Small intestine (tissue), 7 donors: ENCODE measurements at regions not wholly inside any gene's neighbourhood (a gene's known extent, or its start where the extent isn't known, plus 50 kb on each side); places are given as distances from the start of the nearest gene placed in this dataset.

Source experiments
- DNase-seq, 2 donors: peaks; one replicate each; pipeline versions ENCODE4 v3.0.0 to v3.0.0-alpha.2; 2013
- FAIRE-seq: peaks from 2 replicates; lab custom pipeline; 2012; peaks lifted over from hg19 to GRCh38; lab: Jason Lieb, UNC
- H3K27ac ChIP-seq, 3 donors: one replicate each; pipeline ENCODE4 v1.5.1; 2013; ENCODE audit warnings: low read length in 2 of 3, mild to moderate bottlenecking in 2 of 3, control low read depth in 1 of 3, inconsistent platforms in 1 of 3, low read depth in 1 of 3, moderate library complexity in 1 of 3
- H3K27me3 ChIP-seq, 3 donors: one replicate each; pipeline ENCODE4 v1.6.1; 2013; ENCODE audit warnings: low read length in 3 of 3, inconsistent platforms in 1 of 3; ENCODE audit not compliant: control insufficient read depth in 3 of 3, insufficient read depth in 3 of 3
- H3K36me3 ChIP-seq, 3 donors: one replicate each; pipeline ENCODE4 v1.6.1; 2013; ENCODE audit warnings: low read length in 3 of 3, inconsistent platforms in 1 of 3, low read depth in 1 of 3, mild to moderate bottlenecking in 1 of 3, moderate library complexity in 1 of 3; ENCODE audit not compliant: control insufficient read depth in 3 of 3, insufficient read depth in 2 of 3
- H3K4me1 ChIP-seq, 3 donors: one replicate each; pipeline ENCODE4 v1.6.1; 2013; ENCODE audit warnings: low read length in 2 of 3, inconsistent platforms in 1 of 3, low read depth in 1 of 3, mild to moderate bottlenecking in 1 of 3, moderate library complexity in 1 of 3; ENCODE audit not compliant: control insufficient read depth in 3 of 3, insufficient read depth in 2 of 3
- H3K4me3 ChIP-seq, 3 donors: one replicate each; pipeline ENCODE4 v1.5.1; 2013; ENCODE audit warnings: low read length in 3 of 3, control low read depth in 1 of 3, inconsistent platforms in 1 of 3, low read depth in 1 of 3, mild to moderate bottlenecking in 1 of 3, moderate library complexity in 1 of 3
- H3K9me3 ChIP-seq, 2 donors: one replicate each; pipeline ENCODE4 v1.6.1; 2013; ENCODE audit warnings: low read depth in 1 of 2, low read length in 1 of 2; ENCODE audit not compliant: control insufficient read depth in 2 of 2, insufficient read depth in 1 of 2
- WGBS, 3 donors: extraction: QIAGEN DNeasy Blood & Tissue Kit; methylation state at CpG; one replicate each; pipeline ENCODE4 v1.1.7; 2013; 5-methylcytosine and 5-hydroxymethylcytosine counted together
- donor health status: healthy with polysubstance abuse.
- donor health status: control.
- donor health status: control.
- donor health status: Bipolar disorder and iron deficiency.
- donor health status: healthy.

GRCh38 chr14:65255029-65255545 is 152.8 kb upstream of the MAX start:
- H3K4me1 ChIP-seq, result peaks cover 2 to 34% (median 2%) of the 10 kb centered on the region in 3 donors
- 13 to 58% (median 29%) methylated on average over 5 of the region's 5 CpGs for WGBS, 3 donors
- DNase-seq (peak in 1 of 2 donors; percentile 62), FAIRE-seq (no peak)
- no peaks in the 10 kb centered on the region for H3K36me3 ChIP-seq
- H3K9me3 ChIP-seq, result peaks cover 0 to 15% of the 10 kb centered on the region in 2 donors
- H3K27me3 ChIP-seq, result no peaks in the 10 kb centered on the region
- peak overlapping the region; percentile 50 to 95 (median 75) for H3K27ac ChIP-seq
- peak overlapping the region in 1 of 3 donors; percentile 1 for H3K4me3 ChIP-seq

GRCh38 chr14:65255583-65256461 is 153.5 kb upstream of the MAX start:
- Histone ChIP-seq H3K27ac (peak overlapping the region; percentile 55 to 95 (median 75)), H3K4me3 (peak overlapping the region in 1 of 3 donors; percentile 11), H3K27me3 (no peaks in the 10 kb centered on the region), H3K4me1 (peaks cover 2 to 34% (median 2%) of the 10 kb centered on the region in 3 donors), H3K36me3 (no peaks in the 10 kb centered on the region), H3K9me3 (peaks cover 0 to 15% of the 10 kb centered on the region in 2 donors)
- DNase-seq (peak; percentile 96), FAIRE-seq (no peak)
- WGBS, 3 donors, result 6 to 45% (median 37%) methylated on average over 8 of the region's 8 CpGs

GRCh38 chr14:65256714-65257113 is 154.4 kb upstream of the MAX start:
- Histone ChIP-seq H3K36me3 (no peaks in the 10 kb centered on the region), H3K4me1 (peaks cover 2 to 34% (median 2%) of the 10 kb centered on the region in 3 donors), H3K27ac (peak overlapping the region in 2 of 3 donors; percentile 75 to 95), H3K4me3 (no peak overlapping the region), H3K9me3 (peaks cover 0 to 23% of the 10 kb centered on the region in 2 donors), H3K27me3 (no peaks in the 10 kb centered on the region)
- FAIRE-seq (no peak), DNase-seq (no peak)
- 77 to 88% (median 81%) methylated on average over 4 of the region's 4 CpGs for WGBS, 3 donors

GRCh38 chr14:65257425-65257824 is 155.1 kb upstream of the FUT8 start:
- peaks cover 2 to 34% (median 2%) of the 10 kb centered on the region in 3 donors for H3K4me1 ChIP-seq
- peaks cover 0 to 26% of the 10 kb centered on the region in 2 donors for H3K9me3 ChIP-seq
- FAIRE-seq, result no peak
- 77 to 82% (median 78%) methylated on average over 7 of the region's 7 CpGs for WGBS, 3 donors
- H3K4me3 ChIP-seq, result no peak overlapping the region
- H3K27ac ChIP-seq, result peak overlapping the region in 1 of 3 donors; percentile 95
- DNase-seq, result peak in 1 of 2 donors; percentile 62
- H3K27me3 ChIP-seq, result no peaks in the 10 kb centered on the region
- H3K36me3 ChIP-seq, result no peaks in the 10 kb centered on the region

DNA sequence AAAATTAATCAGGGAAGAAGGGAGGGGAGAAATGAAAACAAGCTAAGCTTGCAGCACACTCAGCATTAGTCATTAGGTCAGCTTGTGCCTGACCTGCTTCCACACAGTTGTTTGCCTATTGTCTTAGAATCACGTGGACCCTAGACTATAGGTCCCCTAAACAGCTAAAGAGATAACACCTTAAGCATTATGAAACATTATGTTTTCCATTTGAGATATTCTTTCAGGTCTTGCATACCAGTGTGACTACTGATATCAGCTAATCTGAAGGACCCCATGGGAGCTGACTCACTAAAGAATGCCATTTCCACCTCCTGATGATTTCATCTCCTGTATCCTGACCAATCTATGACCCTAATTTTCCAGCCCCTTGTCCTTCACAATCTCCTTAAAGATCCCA is 154.1 kb upstream of the FUT8 start:
- H3K27me3 ChIP-seq, result no peaks in the 10 kb centered on the region
- no peak overlapping the region for H3K4me3 ChIP-seq
- WGBS, 3 donors, result 31 to 53% (median 41%) methylated on average over 1 of the region's 1 CpG
- peak in 1 of 2 donors; percentile 61 for DNase-seq
- peaks cover 0 to 26% of the 10 kb centered on the region in 2 donors for H3K9me3 ChIP-seq
- peaks cover 2 to 40% (median 2%) of the 10 kb centered on the region in 3 donors for H3K4me1 ChIP-seq
- H3K27ac ChIP-seq, result peak overlapping the region in 1 of 3 donors; percentile 95
- H3K36me3 ChIP-seq, result no peaks in the 10 kb centered on the region
- no peak for FAIRE-seq

DNA sequence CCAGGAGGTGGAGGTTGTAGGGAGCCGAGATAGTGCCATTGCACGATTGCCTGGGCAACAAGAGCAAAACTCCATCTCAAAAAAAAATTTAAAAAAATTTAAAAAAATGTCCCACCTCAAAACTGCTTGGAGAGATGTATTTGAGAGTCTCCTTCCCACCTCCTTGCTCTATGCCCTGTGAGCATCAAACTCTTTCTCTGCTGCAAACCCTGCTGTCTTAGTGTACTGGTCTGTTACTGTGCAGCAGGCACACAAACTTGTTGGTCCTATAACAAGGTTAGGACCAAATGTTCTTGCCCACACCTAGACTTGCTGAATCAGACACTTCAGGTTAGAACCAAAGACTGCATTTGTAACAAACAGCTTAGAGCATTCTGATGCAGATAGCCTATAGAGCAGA is 153.5 kb upstream of the FUT8 start:
- no peaks in the 10 kb centered on the region for H3K36me3 ChIP-seq
- peaks cover 0 to 26% of the 10 kb centered on the region in 2 donors for H3K9me3 ChIP-seq
- FAIRE-seq, result no peak
- no peak for DNase-seq
- H3K4me1 ChIP-seq, result peaks cover 2 to 41% (median 2%) of the 10 kb centered on the region in 3 donors
- no peak overlapping the region for H3K4me3 ChIP-seq
- 98 to 99% (median 98%) methylated on average over 2 of the region's 2 CpGs for WGBS, 3 donors
- no peaks in the 10 kb centered on the region for H3K27me3 ChIP-seq
- H3K27ac ChIP-seq, result no peak overlapping the region

GRCh38 chr14:65260786-65261185 is 151.7 kb upstream of the FUT8 start:
- Histone ChIP-seq H3K4me3 (no peak overlapping the region), H3K27ac (no peak overlapping the region), H3K9me3 (peaks cover 0 to 26% of the 10 kb centered on the region in 2 donors), H3K4me1 (peaks cover 0 to 31% (median 2%) of the 10 kb centered on the region in 3 donors), H3K36me3 (no peaks in the 10 kb centered on the region), H3K27me3 (no peaks in the 10 kb centered on the region)
- WGBS, 3 donors, result 83 to 97% (median 92%) methylated on average over 2 of the region's 2 CpGs
- FAIRE-seq, result no peak
- DNase-seq, result no peak

DNA sequence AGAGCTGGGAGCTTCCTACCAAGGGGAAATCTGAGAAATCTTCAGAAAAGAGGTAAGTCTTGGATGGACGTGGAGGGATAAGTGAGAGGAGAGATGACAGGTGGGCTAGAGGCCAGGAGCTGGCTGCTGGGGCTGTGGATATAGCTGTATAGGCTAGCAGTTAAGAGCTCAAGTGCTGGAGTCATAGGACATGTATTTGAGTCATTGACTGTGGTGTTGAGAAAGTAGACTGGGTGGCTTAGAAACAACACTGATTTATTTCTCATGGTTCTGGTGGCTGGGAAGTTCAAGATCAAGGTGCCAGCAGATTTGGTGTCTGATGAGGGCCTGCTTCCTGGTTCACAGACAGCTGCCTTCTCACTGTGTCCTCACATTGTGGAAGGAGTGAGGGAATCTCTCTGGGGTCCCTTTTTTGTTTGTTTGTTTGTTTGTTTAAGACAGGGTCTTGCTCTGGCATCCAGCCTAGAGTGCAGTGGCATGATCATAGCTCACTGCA is 151.1 kb upstream of the FUT8 start:
- H3K4me1 ChIP-seq, result peaks cover 0 to 25% (median under 1%) of the 10 kb centered on the region in 3 donors
- no peaks in the 10 kb centered on the region for H3K27me3 ChIP-seq
- no peak overlapping the region for H3K27ac ChIP-seq
- no peaks in the 10 kb centered on the region for H3K36me3 ChIP-seq
- FAIRE-seq, result no peak
- no peak for DNase-seq
- peaks cover 0 to 26% of the 10 kb centered on the region in 2 donors for H3K9me3 ChIP-seq
- WGBS, 3 donors, result 90 to 100% (median 93%) methylated on average over 1 of the region's 1 CpG
- H3K4me3 ChIP-seq, result no peak overlapping the region
